OCI-M2 (cell line): ENCODE measurements at regions not wholly inside any gene's neighbourhood (a gene's known extent, or its start where the extent isn't known, plus 50 kb on each side); places are given as distances from the start of the nearest gene placed in this dataset.
"Not testable (repeated sequence)": the region's sequence is repeated elsewhere in the genome, so short reads cannot be mapped to it uniquely, and the experiment has no call there.

Source experiments
- DNase-seq: peaks from one replicate; lab custom pipeline; 2025; ENCODE audit not compliant: unreplicated experiment; lab: John Stamatoyannopoulos, UW

GRCh38 chr15:75100679-75101078 lies 77.3 kb downstream of the PPCDC start:
- DNase-seq, result no peak

- peak; percentile 28 for DNase-seq
Observed at GRCh38 chr15:75104804-75105557, 81.6 kb downstream of the PPCDC start.

GRCh38 chr15:75107516-75107907 lies 84.1 kb downstream of the PPCDC start:
- no peak for DNase-seq

GRCh38 chr15:75107908-75108838 lies 84.8 kb downstream of the PPCDC start:
- no peak for DNase-seq

GRCh38 chr15:75109021-75109735 lies 85.8 kb downstream of the PPCDC start:
- no peak for DNase-seq

- DNase-seq, result no peak
Observed at GRCh38 chr15:75109736-75110130, 86.3 kb downstream of the PPCDC start.

- DNase-seq, result no peak
Observed at GRCh38 chr15:75112278-75112847, 89.0 kb downstream of the PPCDC start.

- DNase-seq, result no peak
Observed at GRCh38 chr15:75112848-75113492, 88.7 kb upstream of the C15orf39 start.

GRCh38 chr15:75114327-75114726 lies 87.4 kb upstream of the C15orf39 start:
- no peak for DNase-seq

- no peak for DNase-seq
Observed at GRCh38 chr15:75114796-75115195, 86.9 kb upstream of the C15orf39 start.

GRCh38 chr15:75115411-75115913 lies 86.2 kb upstream of the C15orf39 start:
- DNase-seq, result not testable (repeated sequence)

- DNase-seq, result not testable (repeated sequence)
Observed at GRCh38 chr15:75116143-75116542, 85.5 kb upstream of the C15orf39 start.

- DNase-seq, result no peak
Observed at GRCh38 chr15:75117993-75118392, 83.7 kb upstream of the C15orf39 start.

- DNase-seq, result not testable (repeated sequence)
Observed at GRCh38 chr15:75119312-75119711, 82.4 kb upstream of the C15orf39 start.

GRCh38 chr15:75121491-75121890 lies 80.2 kb upstream of the C15orf39 start:
- no peak for DNase-seq

GRCh38 chr15:75123395-75123794 lies 78.3 kb upstream of the C15orf39 start:
- DNase-seq, result no peak

GRCh38 chr15:75124278-75124677 lies 77.4 kb upstream of the C15orf39 start:
- not testable (repeated sequence) for DNase-seq

- DNase-seq, result no peak
Observed at GRCh38 chr15:75125935-75126334, 75.7 kb upstream of the C15orf39 start.

- DNase-seq, result no peak
Observed at GRCh38 chr15:75126864-75127580, 74.7 kb upstream of the C15orf39 start.

- DNase-seq, result no peak
Observed at GRCh38 chr15:75129788-75130187, 71.9 kb upstream of the C15orf39 start.
